ENCODE measurements at regions not wholly inside any gene's neighbourhood (a gene's known extent, or its start where the extent isn't known, plus 50 kb on each side); places are given as distances from the start of the nearest gene placed in this dataset.
"Not testable (repeated sequence)": the region's sequence is repeated elsewhere in the genome, so short reads cannot be mapped to it uniquely, and the experiment has no call there.

- Mint-ChIP-seq H3K9me3 (peaks cover 3% of the 10 kb centered on the region), H3K4me3 (no peak overlapping the region), H3K27ac (no peak overlapping the region), H3K36me3 (no peaks in the 10 kb centered on the region), H3K27me3 (no peaks in the 10 kb centered on the region), H3K4me1 (no peaks in the 10 kb centered on the region)
- no peak for DNase-seq
- CTCF ChIA-PET, result no interaction called here
Observed at GRCh38 chr4:66769441-66769840, 775.9 kb downstream of the CENPC start.

DNA sequence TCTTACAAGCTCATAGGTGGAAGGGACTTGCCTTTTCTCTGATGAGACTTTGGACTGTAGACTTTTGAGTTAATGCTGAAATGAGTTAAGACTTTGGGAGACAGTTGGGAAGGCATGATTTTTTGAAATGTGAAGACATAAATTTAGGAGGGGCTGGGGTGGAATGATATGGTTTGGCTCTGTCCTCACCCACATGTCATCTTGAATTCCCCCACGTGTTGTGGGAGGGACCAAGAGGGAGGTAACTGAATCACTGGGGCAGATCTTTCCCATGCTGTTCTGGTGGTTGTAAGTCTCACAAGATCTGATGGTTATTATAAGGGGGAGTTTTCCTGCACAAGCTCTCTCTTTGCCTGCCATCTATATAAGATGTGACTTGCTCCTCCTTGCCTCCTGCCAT, 777.9 kb downstream of the CENPC start:
- CTCF ChIA-PET, result no interaction called here
- Mint-ChIP-seq H3K36me3 (no peaks in the 10 kb centered on the region), H3K27ac (no peak overlapping the region), H3K27me3 (no peaks in the 10 kb centered on the region), H3K4me1 (no peaks in the 10 kb centered on the region), H3K4me3 (no peak overlapping the region), H3K9me3 (peaks cover 3% of the 10 kb centered on the region)
- DNase-seq, result no peak

- no peaks in the 10 kb centered on the region for H3K36me3 Mint-ChIP-seq
- no peak overlapping the region for H3K4me3 Mint-ChIP-seq
- H3K9me3 Mint-ChIP-seq, result peaks cover 3% of the 10 kb centered on the region
- no peaks in the 10 kb centered on the region for H3K27me3 Mint-ChIP-seq
- H3K27ac Mint-ChIP-seq, result no peak overlapping the region
- CTCF ChIA-PET, result no interaction called here
- H3K4me1 Mint-ChIP-seq, result no peaks in the 10 kb centered on the region
- no peak for DNase-seq
Observed at GRCh38 chr4:66766557-66766956, 778.7 kb downstream of the CENPC start.

DNA sequence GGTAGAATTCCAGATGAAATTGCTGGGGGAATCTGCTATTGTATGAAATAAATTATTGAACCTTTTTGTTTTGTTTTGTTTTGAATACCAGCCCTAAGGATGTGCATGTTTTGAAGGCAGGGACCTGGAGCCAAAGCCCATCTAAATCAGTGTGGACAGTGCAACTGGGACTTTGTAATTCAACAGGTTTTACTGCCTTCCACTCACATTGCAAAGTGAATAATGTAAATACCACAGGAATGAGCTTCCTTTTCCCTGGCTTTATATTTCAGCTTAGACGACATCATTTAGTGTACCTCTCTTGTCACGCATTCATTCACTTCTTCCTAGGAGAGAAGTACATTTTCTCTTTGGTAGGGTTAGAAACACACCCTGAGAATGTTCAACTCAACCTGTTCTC, 795.0 kb downstream of the CENPC start:
- CTCF ChIA-PET, result no interaction called here
- Mint-ChIP-seq H3K27ac (no peak overlapping the region), H3K4me1 (no peaks in the 10 kb centered on the region), H3K27me3 (no peaks in the 10 kb centered on the region), H3K4me3 (no peak overlapping the region), H3K9me3 (no peaks in the 10 kb centered on the region), H3K36me3 (no peaks in the 10 kb centered on the region)
- DNase-seq, result no peak

- H3K9me3 Mint-ChIP-seq, H3K27me3 Mint-ChIP-seq, H3K27ac Mint-ChIP-seq, DNase-seq, H3K4me1 Mint-ChIP-seq, H3K4me3 Mint-ChIP-seq, H3K36me3 Mint-ChIP-seq, CTCF ChIA-PET: not testable (repeated sequence)
Observed at GRCh38 chr4:66746918-66747317, 798.4 kb downstream of the CENPC start.

GRCh38 chr4:66741081-66741480, 804.2 kb downstream of the CENPC start:
- no peaks in the 10 kb centered on the region for H3K4me1 Mint-ChIP-seq
- DNase-seq, result no peak
- no peak overlapping the region for H3K4me3 Mint-ChIP-seq
- H3K27me3 Mint-ChIP-seq, result no peaks in the 10 kb centered on the region
- CTCF ChIA-PET, result no interaction called here
- H3K36me3 Mint-ChIP-seq, result no peaks in the 10 kb centered on the region
- H3K9me3 Mint-ChIP-seq, result peaks cover 4% of the 10 kb centered on the region
- no peak overlapping the region for H3K27ac Mint-ChIP-seq

DNA sequence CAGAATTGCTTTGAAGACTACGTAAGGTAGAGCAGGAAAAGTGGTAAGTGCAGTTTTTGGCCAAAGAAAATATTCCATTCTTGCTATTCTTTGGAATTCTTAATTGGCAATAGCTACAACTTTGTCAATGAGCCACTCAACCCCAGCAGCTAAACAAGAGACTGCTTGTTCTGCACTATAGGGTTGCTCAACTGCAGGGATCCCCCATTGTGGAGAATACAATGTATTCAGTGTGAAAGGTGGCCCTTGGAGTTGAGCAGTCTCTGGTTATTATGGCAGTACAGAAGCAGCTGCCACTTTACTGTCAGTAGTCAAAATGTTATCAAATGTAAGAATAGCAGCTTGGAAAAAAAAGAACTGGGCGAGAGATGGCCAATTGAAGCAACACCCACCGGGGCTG, 808.7 kb downstream of the CENPC start:
- Mint-ChIP-seq H3K4me1 (no peaks in the 10 kb centered on the region), H3K27me3 (no peaks in the 10 kb centered on the region), H3K27ac (no peak overlapping the region), H3K4me3 (no peak overlapping the region), H3K36me3 (no peaks in the 10 kb centered on the region), H3K9me3 (peaks cover 7% of the 10 kb centered on the region)
- DNase-seq, result no peak
- CTCF ChIA-PET, result no interaction called here

DNA sequence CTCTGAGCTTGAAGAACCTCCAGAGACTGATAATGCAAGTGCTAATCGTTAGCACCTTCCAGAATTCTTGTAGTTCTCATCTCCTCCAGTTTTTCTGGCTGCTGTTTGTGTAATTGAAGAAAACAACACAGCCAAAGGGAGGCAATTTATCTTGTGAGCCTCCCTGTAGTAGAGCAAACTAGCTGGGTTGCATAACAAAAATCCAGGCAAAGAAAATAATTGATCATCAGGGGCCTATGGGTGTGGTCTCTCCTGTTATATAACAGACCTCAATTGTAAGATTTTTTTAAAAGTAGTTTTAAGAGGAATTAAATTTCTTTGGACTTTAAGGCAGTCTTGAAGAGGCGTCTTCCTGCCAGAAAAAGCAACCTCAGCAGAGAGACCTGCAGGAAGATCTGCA, 817.0 kb downstream of the CENPC start:
- no peak for DNase-seq
- H3K27me3 Mint-ChIP-seq, result no peaks in the 10 kb centered on the region
- CTCF ChIA-PET, result no interaction called here
- H3K9me3 Mint-ChIP-seq, result peaks cover 7% of the 10 kb centered on the region
- H3K4me3 Mint-ChIP-seq, result no peak overlapping the region
- no peak overlapping the region for H3K27ac Mint-ChIP-seq
- no peaks in the 10 kb centered on the region for H3K4me1 Mint-ChIP-seq
- H3K36me3 Mint-ChIP-seq, result no peaks in the 10 kb centered on the region

- H3K9me3 Mint-ChIP-seq, DNase-seq, H3K27ac Mint-ChIP-seq, H3K4me3 Mint-ChIP-seq, H3K4me1 Mint-ChIP-seq, H3K27me3 Mint-ChIP-seq, CTCF ChIA-PET, H3K36me3 Mint-ChIP-seq: not testable (repeated sequence)
Observed at GRCh38 chr4:66712301-66712921, 832.9 kb downstream of the CENPC start.

GRCh38 chr4:66704243-66704642, 841.1 kb downstream of the CENPC start:
- H3K4me1 Mint-ChIP-seq, result no peaks in the 10 kb centered on the region
- H3K9me3 Mint-ChIP-seq, result no peaks in the 10 kb centered on the region
- DNase-seq, result no peak
- CTCF ChIA-PET, result no interaction called here
- no peak overlapping the region for H3K4me3 Mint-ChIP-seq
- H3K36me3 Mint-ChIP-seq, result no peaks in the 10 kb centered on the region
- no peaks in the 10 kb centered on the region for H3K27me3 Mint-ChIP-seq
- no peak overlapping the region for H3K27ac Mint-ChIP-seq

DNA sequence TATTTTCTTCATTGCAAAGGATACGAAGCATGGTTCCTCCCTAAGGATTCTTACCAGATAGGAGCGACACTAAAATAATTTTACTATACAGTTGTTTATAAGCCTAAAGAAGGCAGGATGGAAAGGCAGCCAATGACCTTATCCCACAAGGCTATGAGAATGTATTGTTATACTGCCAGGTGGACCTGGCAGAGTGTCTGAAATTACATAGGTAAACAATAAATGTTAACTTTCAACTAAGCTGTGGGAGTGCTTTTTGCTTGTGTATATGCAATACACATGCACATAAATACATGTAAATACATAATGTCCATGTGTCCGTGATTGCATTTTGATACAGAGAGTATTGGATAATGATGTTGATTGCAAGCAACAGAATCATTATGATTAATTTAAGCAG, 850.6 kb downstream of the CENPC start:
- Mint-ChIP-seq H3K4me1 (no peaks in the 10 kb centered on the region), H3K27me3 (no peaks in the 10 kb centered on the region), H3K4me3 (no peak overlapping the region), H3K27ac (no peak overlapping the region), H3K9me3 (no peaks in the 10 kb centered on the region), H3K36me3 (no peaks in the 10 kb centered on the region)
- no peak for DNase-seq
- CTCF ChIA-PET, result no interaction called here

DNA sequence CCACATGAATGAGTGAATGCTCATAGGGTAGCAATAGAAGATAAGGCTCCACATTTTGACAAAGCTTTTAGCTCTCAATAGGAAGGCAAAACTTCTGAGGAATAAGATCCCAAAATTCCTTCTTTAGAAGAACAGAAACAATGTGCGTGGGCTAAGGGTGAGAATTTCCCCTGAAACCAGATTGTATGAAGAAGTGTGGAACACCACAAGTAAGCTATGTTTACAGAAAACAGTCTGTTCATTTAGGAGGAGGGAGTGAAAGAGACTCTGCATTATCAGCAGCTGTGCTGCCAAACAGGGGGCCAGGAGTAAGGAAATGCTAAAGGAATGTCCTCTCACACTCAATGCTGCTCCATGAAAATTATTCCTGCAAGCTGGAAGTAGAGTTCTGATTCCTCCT, 851.6 kb downstream of the CENPC start:
- H3K27me3 Mint-ChIP-seq, result no peaks in the 10 kb centered on the region
- H3K4me3 Mint-ChIP-seq, result no peak overlapping the region
- DNase-seq, result no peak
- CTCF ChIA-PET, result no interaction called here
- no peaks in the 10 kb centered on the region for H3K36me3 Mint-ChIP-seq
- no peaks in the 10 kb centered on the region for H3K9me3 Mint-ChIP-seq
- no peak overlapping the region for H3K27ac Mint-ChIP-seq
- H3K4me1 Mint-ChIP-seq, result no peaks in the 10 kb centered on the region

DNA sequence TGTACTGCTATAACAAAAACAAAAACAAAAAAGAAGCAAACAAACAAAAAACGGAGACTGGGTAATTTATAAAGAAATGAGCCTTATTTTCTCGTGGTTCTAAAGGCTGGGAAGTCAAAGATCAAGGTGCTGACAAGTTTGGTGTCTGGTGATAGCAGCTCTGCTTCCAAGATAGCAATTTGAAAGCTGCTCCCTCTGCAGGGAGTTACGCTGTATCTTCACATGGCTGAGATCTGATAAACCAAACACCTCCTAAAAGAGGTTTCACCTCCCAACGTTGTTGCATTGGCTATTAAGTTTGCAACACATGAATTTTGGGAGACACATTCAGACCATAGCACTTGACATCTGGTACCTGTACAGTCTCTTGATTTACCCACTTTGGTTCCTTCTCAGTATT, 854.2 kb downstream of the CENPC start:
- Mint-ChIP-seq H3K27ac (no peak overlapping the region), H3K4me3 (no peak overlapping the region), H3K36me3 (no peaks in the 10 kb centered on the region), H3K4me1 (no peaks in the 10 kb centered on the region), H3K9me3 (no peaks in the 10 kb centered on the region), H3K27me3 (no peaks in the 10 kb centered on the region)
- CTCF ChIA-PET, result no interaction called here
- DNase-seq, result no peak

DNA sequence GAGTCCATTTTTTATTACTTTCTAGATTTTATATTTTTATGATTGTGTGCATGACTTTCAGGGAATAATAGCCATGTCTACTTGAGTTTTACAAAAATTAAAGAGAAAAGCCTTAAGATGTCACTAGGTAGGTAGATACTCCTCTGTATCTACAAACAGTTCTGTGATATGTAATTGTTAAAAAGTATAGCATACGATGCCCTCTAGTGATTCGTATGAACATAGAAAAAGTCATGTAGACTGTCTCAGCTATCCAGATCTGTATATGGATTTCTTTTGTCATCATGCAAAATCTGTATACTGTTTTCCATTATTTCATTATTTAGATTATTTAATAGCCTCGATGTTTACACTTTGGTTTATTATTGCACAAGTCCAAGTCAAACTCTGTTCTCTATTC, 856.6 kb downstream of the CENPC start:
- Mint-ChIP-seq H3K36me3 (no peaks in the 10 kb centered on the region), H3K9me3 (no peaks in the 10 kb centered on the region), H3K4me1 (no peaks in the 10 kb centered on the region), H3K27me3 (no peaks in the 10 kb centered on the region), H3K27ac (no peak overlapping the region), H3K4me3 (no peak overlapping the region)
- CTCF ChIA-PET, result no interaction called here
- no peak for DNase-seq

GRCh38 chr4:66687459-66687858, 857.8 kb downstream of the CENPC start:
- H3K27ac Mint-ChIP-seq, result no peak overlapping the region
- no peaks in the 10 kb centered on the region for H3K9me3 Mint-ChIP-seq
- CTCF ChIA-PET, result no interaction called here
- DNase-seq, result no peak
- H3K4me3 Mint-ChIP-seq, result no peak overlapping the region
- H3K4me1 Mint-ChIP-seq, result no peaks in the 10 kb centered on the region
- no peaks in the 10 kb centered on the region for H3K27me3 Mint-ChIP-seq
- H3K36me3 Mint-ChIP-seq, result no peaks in the 10 kb centered on the region

DNA sequence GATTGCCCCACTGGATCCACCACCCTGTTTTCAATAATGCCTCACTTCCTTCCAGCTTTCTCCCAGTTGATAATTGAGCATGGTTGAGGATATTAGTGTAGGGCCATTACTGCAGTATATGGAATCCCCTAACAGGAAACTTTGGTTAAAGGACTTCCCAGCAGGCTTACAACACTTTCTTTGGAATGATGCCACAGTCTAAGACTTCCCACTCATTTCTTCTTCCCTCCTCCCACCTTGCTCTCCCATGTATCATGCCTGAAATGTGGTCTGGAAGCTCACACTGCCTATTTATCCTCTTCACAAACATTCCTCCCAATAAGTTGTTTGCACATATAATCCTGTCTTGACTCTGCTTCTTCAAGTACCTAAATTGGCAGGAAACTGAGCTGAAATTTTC, 863.3 kb downstream of the CENPC start:
- Mint-ChIP-seq H3K4me3 (no peak overlapping the region), H3K27me3 (no peaks in the 10 kb centered on the region), H3K36me3 (no peaks in the 10 kb centered on the region), H3K9me3 (peaks cover 2% of the 10 kb centered on the region), H3K4me1 (no peaks in the 10 kb centered on the region), H3K27ac (no peak overlapping the region)
- no peak for DNase-seq
- CTCF ChIA-PET, result no interaction called here

Measured in activated naive CD4-positive, alpha-beta T cell treated with anti-CD3 and anti-CD28 coated beads, Interleukin-2, amount 10 ng/mL, durations not matched to agents 7 days and 5 days (primary cell).